HG03175 (cell line): ENCODE measurements at regions not wholly inside any gene's neighbourhood (a gene's known extent, or its start where the extent isn't known, plus 50 kb on each side); places are given as distances from the start of the nearest gene placed in this dataset.
"Not testable (repeated sequence)": the region's sequence is repeated elsewhere in the genome, so short reads cannot be mapped to it uniquely, and the experiment has no call there.

Experiments used
- ATAC-seq: cut with Tn5 transposase; IDR thresholded peaks from one replicate; pipeline ENCODE4 v1.9.1; 2021; ENCODE audit warnings: mild to moderate bottlenecking, moderate library complexity; ENCODE audit not compliant: unreplicated experiment

GRCh38 chr5:15384581-15384980, 115.4 kb upstream of the FBXL7 start:
- ATAC-seq = no peak

- ATAC-seq = no peak
Observed at GRCh38 chr5:15384176-15384575, 115.8 kb upstream of the FBXL7 start.

DNA sequence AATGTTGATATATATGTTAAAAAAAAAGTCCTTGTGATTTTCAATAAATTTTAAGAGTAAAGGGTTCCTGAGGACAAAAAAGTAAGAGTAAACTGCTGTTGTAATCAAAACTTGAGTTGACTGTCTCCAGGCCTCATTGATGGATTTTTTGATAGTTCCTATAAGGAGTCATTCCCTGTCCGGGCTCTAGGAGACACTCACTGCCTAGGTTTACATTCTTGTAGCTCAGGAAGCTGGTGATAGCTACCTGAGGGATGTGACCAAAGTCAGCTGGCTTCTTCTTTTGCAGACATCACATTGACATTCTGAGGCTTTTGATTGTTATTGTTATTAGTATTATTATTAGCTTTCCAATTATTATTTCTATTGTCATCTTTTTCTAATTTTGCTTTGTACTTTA, 116.5 kb upstream of the FBXL7 start:
- no peak for ATAC-seq

- no peak for ATAC-seq
Observed at GRCh38 chr5:15383021-15383420, 117.0 kb upstream of the FBXL7 start.

DNA sequence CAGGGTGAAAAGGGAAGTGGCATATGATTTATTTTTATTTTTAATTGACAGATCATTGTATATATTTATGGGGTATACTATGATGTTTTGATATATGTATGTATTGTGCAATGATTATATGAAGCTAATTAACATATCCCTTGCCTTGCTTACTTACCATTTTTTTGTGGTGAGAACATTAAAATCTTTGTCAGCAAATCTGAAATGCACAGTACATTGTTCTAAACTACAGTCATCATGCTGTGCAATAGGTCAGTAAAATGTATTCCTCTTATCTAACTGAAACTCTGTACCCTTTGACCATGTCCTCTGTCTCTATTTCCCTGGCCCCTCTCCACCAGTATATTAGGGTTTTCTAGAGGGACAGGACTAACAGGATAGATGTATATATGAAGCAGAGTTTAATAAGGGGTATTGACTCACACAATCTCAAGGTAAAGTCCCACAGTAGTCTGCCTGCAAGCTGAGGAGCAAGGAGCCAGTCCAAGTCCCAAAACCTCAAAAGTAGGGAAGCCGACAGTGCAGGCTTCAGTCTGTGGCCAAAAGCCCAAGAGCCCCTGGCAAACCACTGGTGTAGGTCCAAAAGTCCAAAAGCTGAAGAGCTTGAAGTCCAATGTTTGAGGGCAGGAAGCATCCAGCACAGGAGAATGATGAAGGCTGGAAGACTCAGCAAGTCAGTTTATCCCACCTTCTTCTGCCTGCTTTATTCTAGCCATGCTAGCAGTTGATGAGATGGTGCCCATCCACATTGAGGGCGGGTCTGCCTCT, 122.2 kb upstream of the FBXL7 start:
- no peak for ATAC-seq

- ATAC-seq = no peak
Observed at GRCh38 chr5:15376803-15377202, 123.2 kb upstream of the FBXL7 start.

GRCh38 chr5:15376088-15376487, 123.9 kb upstream of the FBXL7 start:
- no peak for ATAC-seq

GRCh38 chr5:15375559-15375958, 124.4 kb upstream of the FBXL7 start:
- no peak for ATAC-seq

GRCh38 chr5:15374886-15375285, 125.1 kb upstream of the FBXL7 start:
- ATAC-seq = no peak

DNA sequence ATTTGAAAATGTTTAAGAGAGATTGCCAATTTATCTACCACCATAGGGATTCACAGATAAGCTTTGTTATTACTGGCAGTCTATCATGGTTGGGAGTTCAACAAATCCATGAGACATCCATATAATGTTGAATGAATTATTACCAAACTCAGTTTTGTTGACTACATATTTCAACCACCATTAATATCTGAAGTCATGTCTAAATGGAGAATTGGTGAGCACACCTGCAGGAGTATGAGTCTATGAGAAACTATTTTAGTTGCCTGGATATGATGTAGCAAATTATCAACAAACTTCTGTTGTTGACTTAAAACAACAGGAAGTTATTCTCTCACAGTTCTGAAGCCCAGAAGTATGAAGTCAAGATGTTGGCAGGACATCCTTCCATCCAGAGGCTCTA, 126.8 kb upstream of the FBXL7 start:
- ATAC-seq = no peak

GRCh38 chr5:15371184-15371583, 128.8 kb upstream of the FBXL7 start:
- ATAC-seq = no peak

DNA sequence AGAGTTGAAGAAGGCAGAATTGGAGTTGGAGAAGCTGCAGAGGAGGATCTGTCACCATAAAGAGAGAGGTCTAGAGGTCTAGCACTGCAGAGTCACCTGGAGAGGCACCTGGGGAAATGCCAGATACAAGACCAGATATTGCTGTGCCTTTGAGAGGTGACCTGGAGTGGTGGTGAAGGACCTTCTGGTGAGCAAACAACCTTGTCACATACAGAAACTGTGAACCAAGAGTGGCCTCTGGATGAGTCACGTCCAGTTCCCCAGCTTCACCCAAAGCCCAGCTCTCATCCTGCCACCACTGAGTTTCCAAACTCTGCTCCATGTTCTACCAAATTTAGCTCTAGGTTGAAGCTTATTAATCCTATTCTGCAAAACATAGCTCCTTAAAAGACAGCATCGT, 131.1 kb upstream of the FBXL7 start:
- ATAC-seq = no peak

DNA sequence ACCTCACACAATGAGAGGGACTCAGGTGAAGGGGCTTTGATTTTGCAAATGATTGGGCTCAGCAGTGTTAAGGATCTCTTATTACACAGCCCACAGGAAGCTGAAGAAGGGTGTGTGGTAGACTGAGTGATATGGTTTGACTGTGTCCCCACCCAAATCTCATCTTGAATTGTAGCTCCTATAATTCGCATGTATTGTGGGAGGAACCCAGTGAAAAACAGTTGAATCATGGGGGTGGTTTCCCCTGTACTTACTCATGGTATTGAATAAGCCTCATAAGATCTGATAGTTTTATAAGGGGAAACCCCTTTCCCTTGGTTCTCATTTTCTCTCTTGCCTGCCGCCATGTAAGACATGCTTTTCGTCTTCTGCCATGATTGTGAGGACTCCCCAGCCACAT, 132.5 kb upstream of the FBXL7 start:
- ATAC-seq = no peak

DNA sequence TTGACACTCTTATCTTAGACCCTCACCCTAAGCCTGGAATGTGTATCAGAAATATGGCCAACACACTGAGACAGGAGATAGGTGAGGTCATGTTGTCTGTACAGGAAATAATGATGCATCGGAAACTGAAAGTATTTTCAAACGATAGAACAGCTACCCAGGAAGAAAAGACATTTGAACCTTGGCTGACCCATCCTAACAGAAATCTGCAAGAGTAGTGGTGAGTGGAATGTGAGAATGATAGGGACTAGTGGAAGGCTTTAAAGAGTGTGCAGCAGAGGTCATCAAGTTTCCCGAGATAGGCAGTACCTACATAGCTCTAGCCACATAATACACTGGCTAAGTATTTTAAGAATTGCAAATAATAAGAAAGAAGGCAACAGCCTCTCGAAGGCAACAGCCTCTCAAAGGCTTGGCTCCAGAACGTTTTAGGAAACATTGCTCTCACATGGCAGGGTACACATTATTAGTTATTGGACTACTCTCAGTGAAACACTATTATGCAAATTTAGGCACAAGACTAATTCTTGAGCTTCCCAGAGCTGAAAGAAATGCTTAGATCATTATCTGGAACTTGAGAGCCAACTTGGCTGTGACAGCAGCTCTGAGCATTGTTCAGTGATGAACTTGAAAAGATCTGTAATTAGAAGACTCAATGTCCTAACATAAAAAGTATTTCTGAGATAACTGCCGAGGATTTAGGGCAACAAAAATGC, 133.1 kb upstream of the FBXL7 start:
- no peak for ATAC-seq

GRCh38 chr5:15365070-15365469, 134.9 kb upstream of the FBXL7 start:
- ATAC-seq = no peak

GRCh38 chr5:15363601-15364000, 136.4 kb upstream of the FBXL7 start:
- ATAC-seq = no peak

- ATAC-seq = not testable (repeated sequence)
Observed at GRCh38 chr5:15357092-15357453, 142.9 kb upstream of the FBXL7 start.

- ATAC-seq = not testable (repeated sequence)
Observed at GRCh38 chr5:15356308-15357091, 143.5 kb upstream of the FBXL7 start.

DNA sequence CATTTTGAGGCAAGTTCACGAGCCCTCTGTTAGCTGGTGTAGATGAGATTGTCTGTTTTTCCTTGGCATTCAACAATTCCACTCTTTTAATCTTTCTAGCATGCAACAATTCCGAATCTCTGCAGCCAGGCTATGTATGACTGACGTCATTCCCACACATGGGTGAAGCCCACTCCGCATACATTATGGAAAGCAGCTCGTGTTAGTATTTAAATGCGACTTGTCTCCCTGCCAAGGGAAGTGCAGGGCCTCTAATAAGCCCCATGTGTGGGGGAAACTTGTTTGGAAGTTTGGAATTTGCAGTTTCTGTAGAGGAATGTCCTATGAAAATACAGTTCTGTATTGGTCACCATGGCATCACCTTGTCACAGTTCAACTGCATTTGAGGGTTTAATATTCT, 146.0 kb upstream of the FBXL7 start:
- ATAC-seq = no peak

DNA sequence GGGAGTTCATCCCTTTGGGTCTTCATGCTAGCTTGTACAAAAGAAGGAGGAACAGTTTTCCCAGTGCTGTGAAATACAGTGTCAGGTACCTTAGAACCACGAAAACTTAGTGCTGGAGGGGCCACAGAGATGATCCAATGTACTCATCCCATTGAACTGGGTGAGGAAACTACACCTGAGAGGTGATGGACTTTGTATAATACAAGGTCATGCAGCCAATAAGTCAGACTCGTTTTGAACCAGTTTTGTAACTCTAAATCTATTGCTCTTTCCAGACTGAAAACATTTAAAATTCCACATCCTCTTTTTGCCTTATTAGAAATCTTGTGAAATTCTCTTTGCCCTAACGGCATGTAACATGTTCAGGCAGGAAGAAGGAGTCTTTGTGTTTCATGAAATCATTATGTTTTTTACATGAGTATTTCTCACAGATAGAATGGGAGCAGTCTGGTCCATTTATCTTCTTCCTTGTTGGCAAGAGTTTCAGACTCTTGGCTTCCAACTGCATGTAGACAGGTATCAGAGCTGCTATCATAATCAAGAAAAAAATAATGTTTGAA, 146.8 kb upstream of the FBXL7 start:
- ATAC-seq = no peak

DNA sequence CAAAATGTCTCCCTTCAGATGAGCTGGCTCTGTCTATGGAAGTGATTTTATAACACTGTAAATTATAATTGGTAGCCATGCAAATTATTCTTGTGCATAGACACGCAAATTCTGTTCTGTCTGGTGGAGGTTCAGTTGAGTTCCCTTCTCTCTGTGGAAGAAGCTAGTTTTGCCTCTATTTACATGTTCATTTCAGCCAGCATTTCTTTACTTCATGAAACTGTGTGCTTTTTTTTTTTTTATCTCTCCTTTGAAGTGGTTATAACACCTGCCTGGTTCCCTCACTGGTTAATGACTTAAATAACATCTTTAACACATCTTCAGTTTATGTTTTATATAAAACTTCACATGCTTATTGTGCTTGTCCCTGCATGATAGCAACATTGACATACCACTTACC, 149.4 kb upstream of the FBXL7 start:
- no peak for ATAC-seq

DNA sequence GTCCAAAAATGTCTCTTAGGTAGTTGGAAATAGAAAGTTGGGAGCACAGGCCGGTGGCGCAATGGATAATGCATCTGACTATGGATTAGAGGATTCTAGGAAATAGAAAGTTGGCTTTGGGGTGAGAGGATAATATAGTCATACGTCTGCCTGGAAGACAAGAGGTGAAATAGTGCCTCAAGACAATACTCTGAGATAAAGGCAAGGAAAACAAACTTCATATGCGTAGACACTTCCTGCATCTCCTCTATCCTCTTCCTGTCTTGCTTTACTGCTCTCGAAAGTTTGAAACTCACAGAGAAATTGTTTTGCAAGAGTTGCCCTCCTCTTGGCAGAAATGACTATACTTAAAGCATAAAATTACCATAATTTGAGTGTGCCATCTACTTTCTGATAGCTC, 153.2 kb upstream of the FBXL7 start:
- no peak for ATAC-seq
